PFSK-1 (cell line): ENCODE measurements at regions not wholly inside any gene's neighbourhood (a gene's known extent, or its start where the extent isn't known, plus 50 kb on each side); places are given as distances from the start of the nearest gene placed in this dataset.

Experiments used
- FOXP2 ChIP-seq: optimal IDR thresholded peaks from 2 replicates; pipeline ENCODE3; 2011; ENCODE audit warnings: borderline replicate concordance, control low read depth, inconsistent platforms; ENCODE audit not compliant: insufficient read depth; ENCODE audit errors: extremely low read length, extremely low read depth
- POLR2AphosphoS5 ChIP-seq: IDR thresholded peaks from 2 replicates; pipeline ENCODE4 v1.6.1; 2012; ENCODE audit warnings: low read depth, mild to moderate bottlenecking, control low read depth, low read length, moderate library complexity
- REST ChIP-seq, 2 experiments: IDR thresholded peaks; 2 replicates each; pipeline versions ENCODE4 v1.6.1 to v1.8.0; 2011 to 2012; ENCODE audit warnings: low read depth in 2 of 2, low read length in 2 of 2, control low read depth in 1 of 2, inconsistent platforms in 1 of 2, mild to moderate bottlenecking in 1 of 2, moderate library complexity in 1 of 2; ENCODE audit not compliant: insufficient read depth in 1 of 2
- SIN3A ChIP-seq: IDR thresholded peaks from 2 replicates; pipeline ENCODE4 v1.6.1; 2012; ENCODE audit warnings: mild to moderate bottlenecking, low read length, moderate library complexity, borderline replicate concordance; ENCODE audit not compliant: insufficient read depth
- TAF1 ChIP-seq: IDR thresholded peaks from 2 replicates; pipeline ENCODE4 v1.6.1; 2012; ENCODE audit warnings: low read length, control low read depth, borderline replicate concordance; ENCODE audit not compliant: insufficient read depth

- no peak for TF ChIP-seq POLR2AphosphoS5
- no peak for TF ChIP-seq TAF1
- no peak for TF ChIP-seq REST (IDR thresholded peaks at IDR 0.05; ENCODE audit: insufficient read depth in 1 of 2, low read depth in 2 of 2, low read length in 2 of 2)
- no peak for TF ChIP-seq FOXP2
- TF ChIP-seq SIN3A: no peak
Observed at GRCh38 chr12:116633476-116633875, 74.3 kb downstream of the MAP1LC3B2 start.
